NCI-H226 (cell line): ENCODE measurements at regions not wholly inside any gene's neighbourhood (a gene's known extent, or its start where the extent isn't known, plus 50 kb on each side); places are given as distances from the start of the nearest gene placed in this dataset.

Experiments
- DNase-seq: peaks from one replicate; pipeline ENCODE4 v3.0.0-alpha.2; 2015

DNA sequence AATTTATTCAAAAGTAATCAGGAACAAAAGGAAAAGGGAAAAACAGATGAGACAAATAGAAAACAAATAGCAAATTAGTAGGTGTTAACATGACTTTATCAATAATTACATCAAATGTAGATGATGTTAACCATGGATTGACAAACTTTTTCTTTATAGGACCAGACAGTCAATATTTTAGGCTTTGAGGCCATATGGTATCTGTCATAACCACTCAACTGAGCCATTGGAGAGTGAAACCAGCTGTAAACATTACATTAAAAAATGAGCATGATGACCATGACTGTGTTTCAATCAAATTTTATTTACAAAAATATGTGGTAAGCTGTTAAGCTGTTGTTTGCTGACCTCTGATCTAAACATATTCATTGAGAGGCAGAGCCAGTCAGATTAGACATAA, 118.5 kb upstream of the NWD2 start:
- no peak for DNase-seq

DNA sequence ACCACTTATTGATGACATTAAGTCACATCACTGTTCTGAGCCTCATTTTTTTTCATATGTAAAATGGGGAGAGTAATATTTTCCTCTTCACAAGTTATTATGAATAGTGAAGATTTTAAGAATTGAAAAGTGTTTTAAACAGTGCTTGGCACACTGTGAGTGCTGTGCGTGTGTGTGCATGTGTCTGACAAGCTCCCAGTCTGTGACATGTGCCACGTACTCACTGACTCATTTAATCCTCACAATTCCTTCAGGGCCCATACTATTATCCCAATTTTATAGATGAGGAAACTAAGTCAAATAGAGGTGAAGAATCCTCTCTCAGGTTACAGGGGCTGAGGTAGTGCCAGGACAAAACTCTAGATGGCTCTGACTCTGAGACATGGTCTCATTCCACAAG, 114.1 kb upstream of the NWD2 start:
- DNase-seq: no peak

DNA sequence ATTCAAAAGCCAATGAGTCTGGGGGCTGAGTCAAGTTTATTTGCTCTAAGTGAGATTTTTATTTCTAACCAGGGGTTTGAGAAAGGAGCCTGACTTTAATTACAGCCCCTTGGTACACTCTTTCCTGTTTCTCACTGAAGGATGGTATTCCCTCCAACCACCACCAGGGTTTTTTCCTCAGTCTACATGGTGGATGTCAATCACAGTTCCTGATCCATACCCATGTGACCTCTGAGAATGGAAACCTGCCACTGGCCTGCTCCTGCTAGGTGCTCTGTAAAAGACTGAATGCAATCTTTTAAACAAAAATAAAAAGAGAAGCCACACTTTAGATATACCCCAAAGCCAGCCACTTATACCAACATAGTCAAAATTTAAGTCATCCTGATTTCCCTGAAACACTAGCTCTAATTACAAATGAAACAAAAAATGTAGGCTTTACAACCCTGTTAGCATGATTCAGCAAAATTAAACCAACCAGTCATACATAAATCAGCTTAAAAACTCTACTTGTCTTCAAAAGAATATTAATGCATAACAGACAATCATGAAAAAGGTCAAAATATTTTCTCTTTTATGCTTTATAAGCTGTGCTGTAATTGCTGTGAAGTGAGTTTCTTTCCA, 112.1 kb upstream of the NWD2 start:
- no peak for DNase-seq

DNA sequence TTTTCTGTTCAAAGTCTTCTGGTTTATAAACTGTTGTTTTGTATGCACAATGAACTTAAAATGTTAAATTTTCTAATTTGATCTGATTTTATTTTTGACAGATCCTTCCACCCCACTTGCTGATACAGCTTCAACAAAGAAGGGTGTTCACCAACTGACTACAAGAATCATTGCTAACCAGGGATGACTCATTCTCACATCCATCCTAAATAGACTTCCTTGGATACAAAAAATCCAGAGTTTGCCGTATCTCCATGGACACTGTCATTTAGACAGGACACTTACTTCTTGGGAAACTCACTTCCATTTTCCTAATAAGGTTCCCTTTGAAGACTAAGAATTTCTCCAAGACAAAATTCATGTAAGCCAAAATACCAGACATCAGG, 111.6 kb upstream of the NWD2 start:
- DNase-seq: no peak

DNA sequence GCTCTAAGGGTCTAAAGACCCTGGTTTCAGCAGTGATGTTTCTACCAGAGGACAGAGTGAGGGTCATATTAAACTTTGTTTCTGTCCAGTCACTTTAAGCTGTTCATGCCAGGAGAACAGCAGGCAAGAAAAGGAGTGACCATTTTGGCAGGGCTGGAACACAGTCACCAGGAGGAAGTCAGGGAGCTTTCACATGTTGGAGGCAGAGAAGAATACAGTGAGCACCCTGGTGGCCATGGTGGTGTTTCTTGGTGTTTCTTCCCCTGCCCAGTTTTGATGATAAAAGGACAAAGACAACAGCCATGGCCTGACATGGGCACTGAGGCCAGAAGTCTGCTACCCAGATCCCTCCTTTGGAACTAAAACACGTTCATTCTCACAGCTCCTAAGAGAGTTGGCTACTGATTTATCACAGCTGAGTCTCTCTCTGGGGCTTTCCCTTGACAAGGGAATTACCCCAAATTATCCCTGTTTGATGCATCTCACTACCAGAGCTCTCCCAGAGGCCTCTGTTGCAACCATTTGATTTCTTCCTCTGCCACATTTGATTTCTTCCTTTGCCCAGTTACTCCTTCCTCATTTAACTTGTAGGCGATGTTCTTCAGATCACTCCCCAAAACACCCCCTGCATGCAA, 106.4 kb upstream of the NWD2 start:
- DNase-seq: no peak

DNA sequence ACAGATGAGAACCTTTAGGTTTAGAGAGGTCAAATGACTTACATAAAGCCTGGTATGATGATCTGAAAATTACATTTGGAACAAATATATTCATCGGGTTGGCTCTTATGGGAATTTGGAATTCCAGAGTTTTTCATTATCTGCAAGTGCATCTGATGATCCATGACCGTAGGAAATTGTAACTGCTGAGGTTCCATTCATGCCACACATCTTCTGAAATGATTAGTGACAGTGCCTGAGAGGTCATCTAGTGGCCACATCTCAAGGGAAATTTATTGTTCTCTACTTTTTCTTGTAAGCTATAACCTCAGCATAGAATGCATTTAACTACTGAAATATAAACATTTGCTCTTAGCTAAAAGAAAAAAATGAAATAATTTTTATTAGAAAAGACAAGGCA, 105.8 kb upstream of the NWD2 start:
- no peak for DNase-seq

DNA sequence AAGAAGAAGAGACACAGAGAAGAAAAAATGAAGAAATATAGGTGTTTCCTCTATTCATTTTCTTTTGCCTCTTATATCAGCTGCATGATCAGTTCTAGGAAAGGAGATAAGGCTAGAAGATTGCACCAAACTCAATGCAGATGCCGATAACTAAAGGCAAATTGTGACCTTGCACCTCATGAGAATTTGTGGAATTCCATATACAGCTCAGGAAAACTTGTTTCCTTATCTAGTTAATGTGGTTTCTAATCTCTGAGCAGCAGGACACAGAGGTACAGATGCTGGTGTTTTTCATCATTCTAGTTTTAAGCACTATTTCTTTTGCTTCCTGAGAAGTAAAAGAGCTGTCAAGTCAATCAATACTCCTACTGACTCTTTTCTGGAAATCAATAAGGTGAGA, 104.6 kb upstream of the NWD2 start:
- DNase-seq: peak; percentile 2

DNA sequence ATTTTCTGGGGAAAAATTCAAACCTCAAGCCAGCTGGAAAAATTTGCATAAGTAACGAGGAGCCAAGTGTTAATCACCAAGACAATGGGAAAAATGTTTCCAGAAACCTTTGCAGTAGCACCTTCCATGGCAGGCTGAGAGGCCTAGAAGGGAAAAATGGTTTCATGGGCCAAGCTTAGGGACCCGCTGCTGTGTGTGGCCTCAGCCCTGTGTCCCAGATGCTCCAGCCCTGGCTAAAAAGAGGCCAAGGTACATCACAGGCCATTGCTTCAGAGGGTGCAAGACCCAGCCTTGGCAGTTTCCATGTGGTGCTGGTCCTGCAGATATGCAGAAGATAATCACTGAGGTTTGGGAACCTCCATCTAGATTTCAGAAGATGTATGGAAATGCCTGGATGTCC, 98.3 kb upstream of the NWD2 start:
- DNase-seq: no peak

DNA sequence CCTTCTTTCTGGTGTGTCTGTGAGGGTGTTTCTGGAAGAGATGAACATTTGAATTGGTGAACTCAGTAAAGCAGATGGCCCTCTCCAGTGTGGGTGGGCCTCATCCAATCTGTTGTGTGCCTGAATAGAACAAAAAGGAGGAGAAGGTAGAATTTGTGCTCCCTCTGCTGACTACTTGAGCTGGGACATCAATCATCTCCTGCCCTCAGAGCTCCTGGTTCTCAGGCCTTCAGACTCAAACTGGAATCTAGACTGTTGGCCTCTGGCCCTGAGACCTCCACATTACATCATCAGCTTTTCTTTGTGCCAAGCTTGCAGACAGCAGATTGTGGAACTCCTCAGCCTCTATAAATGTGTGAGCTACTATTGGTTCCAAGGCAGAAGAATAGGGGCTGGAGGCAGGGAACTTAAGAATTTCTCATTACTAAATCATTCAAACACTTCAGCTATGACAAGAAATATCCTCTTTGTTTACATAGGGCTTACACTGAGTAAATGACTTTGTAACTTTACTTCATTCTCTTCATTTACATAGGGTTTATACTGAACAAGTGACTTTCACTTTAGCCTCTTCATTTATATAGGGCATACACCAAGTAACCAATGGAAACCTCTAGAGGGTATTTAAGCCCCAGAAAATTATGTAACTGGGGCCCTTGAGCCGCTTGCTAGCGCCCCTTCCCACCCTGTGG, 86.9 kb upstream of the NWD2 start:
- DNase-seq: peak; percentile 16

DNA sequence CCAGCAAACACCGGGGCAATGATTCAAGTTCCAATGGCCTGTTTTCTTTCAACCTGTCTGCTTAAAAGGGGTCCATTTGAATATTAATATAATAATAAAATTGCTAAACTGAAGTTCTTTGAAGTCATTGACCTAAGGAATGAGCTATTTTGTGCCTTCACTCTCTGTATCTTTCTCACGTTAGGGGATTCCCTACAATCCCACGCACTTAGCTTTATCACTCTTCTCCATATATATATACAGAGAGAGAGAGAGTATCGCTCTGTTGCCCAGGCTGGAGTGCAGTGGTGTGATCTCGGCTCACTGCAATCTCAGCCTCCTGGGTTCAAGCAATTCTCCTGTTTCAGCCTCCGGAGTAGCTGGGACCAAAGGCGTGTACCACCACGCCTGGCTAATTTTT, 83.9 kb upstream of the NWD2 start:
- DNase-seq: no peak

DNA sequence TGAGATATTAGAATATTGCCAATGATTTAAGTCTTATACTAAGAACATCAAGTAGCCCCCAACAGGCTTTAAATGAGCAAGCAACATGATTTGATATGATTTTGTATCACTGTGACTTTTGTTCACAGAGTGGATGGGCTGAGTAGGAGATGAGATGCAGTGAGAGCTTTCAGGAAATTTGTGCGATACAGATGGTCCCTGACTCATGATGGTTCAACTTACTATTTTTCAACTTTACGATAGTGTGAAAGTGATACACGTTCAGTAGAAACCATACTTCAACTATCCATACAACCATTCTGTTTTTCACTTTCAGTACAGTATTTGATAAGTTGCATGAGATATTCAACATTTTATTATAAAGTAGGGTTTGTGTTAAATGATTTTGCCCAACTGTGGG, 78.7 kb upstream of the NWD2 start:
- no peak for DNase-seq

DNA sequence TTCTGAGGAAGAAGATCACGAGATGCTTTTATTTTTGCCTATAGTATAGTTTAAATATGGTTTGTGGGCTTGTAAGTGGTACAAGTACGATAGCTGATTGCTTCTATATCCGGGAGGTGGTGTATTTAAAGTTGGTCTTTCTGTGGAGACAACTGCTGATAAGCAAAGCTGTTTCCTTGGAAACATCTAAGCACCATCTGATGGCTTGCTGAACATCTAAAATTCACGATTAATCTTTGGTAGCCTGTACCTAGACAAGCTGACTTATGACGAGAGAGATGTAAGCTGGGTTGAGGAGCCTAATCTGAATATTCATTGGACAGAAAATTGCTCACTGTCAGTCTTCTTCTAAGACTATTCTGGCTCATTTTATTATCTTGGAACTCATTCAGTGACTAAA, 74.6 kb upstream of the NWD2 start:
- DNase-seq: no peak

DNA sequence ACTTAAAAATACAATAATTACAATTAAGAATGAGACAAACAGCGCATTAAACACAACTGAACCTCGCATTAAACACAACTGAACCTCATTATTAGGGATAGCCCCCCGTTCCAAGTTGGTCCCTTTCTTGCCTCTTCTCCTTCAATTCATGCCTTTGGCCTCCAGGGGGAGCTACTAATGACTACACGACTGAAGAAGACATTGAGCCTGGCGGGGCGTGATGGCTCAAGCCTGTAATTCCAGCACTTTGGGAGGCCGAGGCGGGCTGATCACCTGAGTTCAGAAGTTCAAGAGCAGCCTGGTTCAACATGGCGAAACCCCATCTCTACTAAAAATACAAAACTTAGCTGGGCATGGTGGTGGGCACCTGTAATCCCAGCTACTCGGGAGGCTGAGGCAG, 56.4 kb upstream of the NWD2 start:
- DNase-seq: no peak
